ENCODE measurements at regions not wholly inside any gene's neighbourhood (a gene's known extent, or its start where the extent isn't known, plus 50 kb on each side); places are given as distances from the start of the nearest gene placed in this dataset.

- Histone ChIP-seq H3K27me3 (ENCODE audit: insufficient read depth, low read depth, low read length) (no peaks in the 10 kb centered on the region), H3K9ac (ENCODE audit: low read length) (no peak overlapping the region)
Measured at GRCh38 chr12:93137656-93138612, 208.8 kb upstream of the EEA1 start.

More at GRCh38 chr12:93137656-93138612, 208.8 kb upstream of the EEA1 start:
- H2AFZ ChIP-seq (ENCODE audit: low read depth, low read length): no peak overlapping the region
- H3K4me3 ChIP-seq (ENCODE audit: low read length): no peak overlapping the region
- no peaks in the 10 kb centered on the region for H4K20me1 ChIP-seq (ENCODE audit: insufficient read depth)
- TF ChIP-seq CTCF (IDR thresholded peaks at IDR 0.05; ENCODE audit: poor library complexity, severe bottlenecking) (no peak), EP300 (conservative IDR thresholded peaks at IDR 0.05; ENCODE audit: poor library complexity, severe bottlenecking) (no peak), RAD21 (conservative IDR thresholded peaks at IDR 0.05) (no peak), POLR2AphosphoS5 (IDR thresholded peaks at IDR 0.05) (no peak), EZH2 (IDR thresholded peaks at IDR 0.05; ENCODE audit: borderline replicate concordance, insufficient read depth, low read length, poor library complexity, severe bottlenecking) (no peak), TAF1 (IDR thresholded peaks at IDR 0.05; ENCODE audit: low read depth) (no peak), MXI1 (conservative IDR thresholded peaks at IDR 0.05; ENCODE audit: poor library complexity, severe bottlenecking) (no peak), SMC3 (conservative IDR thresholded peaks at IDR 0.05; ENCODE audit: poor library complexity) (no peak), REST (IDR thresholded peaks at IDR 0.05; ENCODE audit: borderline replicate concordance) (no peak)
- H3K79me2 ChIP-seq (replicated peaks; ENCODE audit: insufficient read depth, low read length): no peaks in the 10 kb centered on the region
- no peaks in the 10 kb centered on the region for H3K36me3 ChIP-seq (ENCODE audit: insufficient read depth, low read length)
- no peak overlapping the region for H3K4me2 ChIP-seq (ENCODE audit: low read length)
- no peak overlapping the region for H3K27ac ChIP-seq (ENCODE audit: low read length)
- H3K9me3 ChIP-seq (ENCODE audit: low read length): no peaks in the 10 kb centered on the region
- H3F3A ChIP-seq (ENCODE audit: insufficient read depth, low read length, poor library complexity, severe bottlenecking): no peaks in the 10 kb centered on the region
- no peaks in the 10 kb centered on the region for H3K9me2 ChIP-seq (ENCODE audit: insufficient read depth, low read length)

Measured in neural cell (in vitro differentiated cells).